IMR-90 (cell line): ENCODE measurements at regions not wholly inside any gene's neighbourhood (a gene's known extent, or its start where the extent isn't known, plus 50 kb on each side); places are given as distances from the start of the nearest gene placed in this dataset.

Experiments used
- ATAC-seq: fragments of 200-7000 bp; cut with Tn5 transposase; 2 replicates; pipeline ENCODE4 v1.9.1; 2020; ENCODE audit warnings: low read depth, mild to moderate bottlenecking, moderate library complexity
- BruUV-seq: library from RNA; stranded (reverse); fragments of 400-500 nt; replicated peaks from 2 replicates; lab custom pipeline; 2021; lab: Mats Ljungman, UMichigan
- CTCF ChIA-PET: fragments of 300-600 bp; formaldehyde crosslinking; extraction: SDS; loops from one replicate; lab custom pipeline; 2021; ENCODE audit warnings: antibody characterized with exemption; lab: Yijun Ruan, JAX
- POLR2A ChIA-PET: fragments of 300-600 bp; sonication (Branson Sonifier 250); formaldehyde crosslinking; loops from one replicate; lab custom pipeline; 2022; ENCODE audit warnings: antibody characterized with exemption; ENCODE audit not compliant: unreplicated experiment; lab: Charles Lee
- DNase-seq: peaks from one replicate; pipeline ENCODE4 v3.0.0; 2013
- H2AFZ ChIP-seq: replicated peaks from 2 replicates; pipeline ENCODE3; 2013; ENCODE audit warnings: low read length, mild to moderate bottlenecking; ENCODE audit not compliant: poor library complexity
- H2AK5ac ChIP-seq: 2 replicates; pipeline ENCODE4 v1.6.1; 2013; ENCODE audit warnings: low read depth, low read length, inconsistent platforms
- H2AK9ac ChIP-seq: replicated peaks from 2 replicates; pipeline ENCODE3; 2013; ENCODE audit warnings: mild to moderate bottlenecking, low read depth, low read length, moderate library complexity; ENCODE audit not compliant: poor library complexity
- H2BK120ac ChIP-seq: 2 replicates; pipeline ENCODE4 v1.6.1; 2013; ENCODE audit warnings: low read depth, low read length, inconsistent platforms
- H2BK15ac ChIP-seq: 3 replicates; pipeline ENCODE4 v1.6.1; 2013; ENCODE audit warnings: low read depth, low read length, inconsistent platforms
- H2BK20ac ChIP-seq: 2 replicates; pipeline ENCODE4 v1.6.1; 2013; ENCODE audit warnings: low read depth, mild to moderate bottlenecking, inconsistent platforms, low read length, moderate library complexity
- H2BK5ac ChIP-seq: 2 replicates; pipeline ENCODE4 v1.6.1; 2013; ENCODE audit warnings: mild to moderate bottlenecking, low read depth, low read length, inconsistent platforms; ENCODE audit not compliant: poor library complexity, severe bottlenecking
- H3K14ac ChIP-seq: replicated peaks from 2 replicates; pipeline ENCODE4 v1.6.1; 2013; ENCODE audit warnings: low read depth, low read length, inconsistent platforms
- H3K18ac ChIP-seq: 2 replicates; pipeline ENCODE4 v1.6.1; 2013; ENCODE audit warnings: low read depth, low read length, control low read depth
- H3K23ac ChIP-seq: 2 replicates; pipeline ENCODE4 v1.6.1; 2013; ENCODE audit warnings: low read depth, low read length, inconsistent platforms
- H3K27ac ChIP-seq: 2 replicates; pipeline ENCODE4 v1.5.1; 2013; ENCODE audit warnings: mild to moderate bottlenecking, control low read depth, low read length; ENCODE audit not compliant: insufficient read depth
- H3K27me3 ChIP-seq: 2 replicates; pipeline ENCODE4 v1.6.1; 2013; ENCODE audit warnings: low read length; ENCODE audit not compliant: control insufficient read depth, insufficient read depth
- H3K36me3 ChIP-seq: 2 replicates; pipeline ENCODE4 v1.6.1; 2013; ENCODE audit warnings: low read length, mixed read lengths; ENCODE audit not compliant: control insufficient read depth, insufficient read depth
- H3K4ac ChIP-seq: 2 replicates; pipeline ENCODE4 v1.6.1; 2013; ENCODE audit warnings: low read depth, low read length, inconsistent platforms
- H3K4me1 ChIP-seq: 2 replicates; pipeline ENCODE4 v1.6.1; 2013; ENCODE audit warnings: low read length, mixed read lengths; ENCODE audit not compliant: control insufficient read depth, insufficient read depth
- H3K4me2 ChIP-seq: 2 replicates; pipeline ENCODE4 v1.6.1; 2013; ENCODE audit warnings: low read depth, mild to moderate bottlenecking, control low read depth, low read length, moderate library complexity
- H3K4me3 ChIP-seq: 2 replicates; pipeline ENCODE4 v1.5.1; 2013; ENCODE audit warnings: low read depth, mild to moderate bottlenecking, control low read depth, low read length, moderate library complexity; ENCODE audit not compliant: insufficient read depth
- H3K56ac ChIP-seq: 2 replicates; pipeline ENCODE4 v1.6.1; 2013; ENCODE audit warnings: low read length, inconsistent platforms; ENCODE audit not compliant: insufficient read depth; ENCODE audit errors: extremely low read depth
- H3K79me1 ChIP-seq, 2 experiments: 2 replicates each; pipeline ENCODE4 v1.6.1; 2013; ENCODE audit warnings: low read length in 2 of 2, inconsistent platforms in 1 of 2, low read depth in 1 of 2
- H3K9ac ChIP-seq: 2 replicates; pipeline ENCODE4 v1.6.1; 2013; ENCODE audit warnings: low read depth, low read length, control low read depth
- H3K9me1 ChIP-seq: 2 replicates; pipeline ENCODE4 v1.6.1; 2013; ENCODE audit warnings: low read length, inconsistent platforms; ENCODE audit not compliant: insufficient read depth
- H3K9me3 ChIP-seq: 2 replicates; pipeline ENCODE4 v1.6.1; 2013; ENCODE audit warnings: low read length; ENCODE audit not compliant: control insufficient read depth, insufficient read depth
- H4K20me1 ChIP-seq: 2 replicates; pipeline ENCODE4 v1.6.1; 2013; ENCODE audit warnings: low read length, inconsistent platforms; ENCODE audit not compliant: insufficient read depth
- H4K5ac ChIP-seq: 2 replicates; pipeline ENCODE4 v1.6.1; 2013; ENCODE audit warnings: mild to moderate bottlenecking, low read depth, low read length, control low read depth
- H4K8ac ChIP-seq, 2 experiments: 2 replicates each; pipeline ENCODE4 v1.6.1; 2013; ENCODE audit warnings: low read depth in 2 of 2, low read length in 2 of 2, control low read depth in 1 of 2, inconsistent platforms in 1 of 2
- H4K91ac ChIP-seq: 2 replicates; pipeline ENCODE4 v1.6.1; 2013; ENCODE audit warnings: low read depth, low read length, inconsistent platforms; ENCODE audit not compliant: insufficient read depth
- BHLHE40 ChIP-seq: fragments of 150-350 bp; IDR thresholded peaks from 2 replicates; pipeline ENCODE4 v1.6.1; 2016; ENCODE audit warnings: mild to moderate bottlenecking, low read depth, low read length
- CEBPB ChIP-seq: IDR thresholded peaks from 2 replicates; pipeline ENCODE4 v1.6.1; 2012; ENCODE audit warnings: low read depth, low read length, improper control_type of control experiment
- CHD1 ChIP-seq: IDR thresholded peaks from 2 replicates; pipeline ENCODE4 v1.6.1; 2012; ENCODE audit warnings: low read depth, low read length, improper control_type of control experiment
- FOS ChIP-seq: fragments of 150-350 bp; IDR thresholded peaks from 2 replicates; pipeline ENCODE4 v1.6.1; 2016; ENCODE audit warnings: low read depth, low read length
- MAFK ChIP-seq: IDR thresholded peaks from 2 replicates; pipeline ENCODE4 v1.6.1; 2012; ENCODE audit warnings: low read depth, low read length, improper control_type of control experiment
- MAZ ChIP-seq: IDR thresholded peaks from 2 replicates; pipeline ENCODE4 v1.6.1; 2012; ENCODE audit warnings: low read depth, mild to moderate bottlenecking, low read length, improper control_type of control experiment, moderate library complexity, borderline replicate concordance
- MXI1 ChIP-seq: IDR thresholded peaks from 2 replicates; pipeline ENCODE4 v1.6.1; 2012; ENCODE audit warnings: low read depth, mild to moderate bottlenecking, low read length, moderate library complexity, borderline replicate concordance
- NFE2L2 ChIP-seq: fragments of 150-350 bp; IDR thresholded peaks from 2 replicates; pipeline ENCODE4 v1.6.1; 2016; ENCODE audit warnings: low read depth, mild to moderate bottlenecking, low read length
- POLR2A ChIP-seq: IDR thresholded peaks from 2 replicates; pipeline ENCODE4 v1.6.1; 2012; ENCODE audit warnings: mild to moderate bottlenecking, low read depth, low read length
- RAD21 ChIP-seq: IDR thresholded peaks from 2 replicates; pipeline ENCODE4 v1.6.1; 2012; ENCODE audit warnings: low read length, improper control_type of control experiment
- RCOR1 ChIP-seq: IDR thresholded peaks from 2 replicates; pipeline ENCODE4 v1.6.1; 2012; ENCODE audit warnings: mild to moderate bottlenecking, low read length, improper control_type of control experiment; ENCODE audit not compliant: insufficient replicate concordance
- RFX5 ChIP-seq: IDR thresholded peaks from 2 replicates; pipeline ENCODE4 v1.8.0; 2012; ENCODE audit warnings: low read depth, mild to moderate bottlenecking, low read length, moderate library complexity
- SMC3 ChIP-seq: fragments of 150-350 bp; IDR thresholded peaks from 2 replicates; pipeline ENCODE4 v1.6.1; 2016; ENCODE audit warnings: low read depth, mild to moderate bottlenecking, antibody characterized with exemption, low read length, moderate library complexity
- WGBS, 2 experiments: methylation state at CpG; one replicate each; pipeline versions ENCODE4 v1.1.5 to v1.1.7; 2013; ENCODE audit warnings: missing lambda C conversion rate in 2 of 2; ENCODE audit not compliant: insufficient read length in 1 of 2; ENCODE audit errors: extremely low coverage in 2 of 2; 5-methylcytosine and 5-hydroxymethylcytosine counted together
- dilution Hi-C: fragments of 300-500 bp; cut with HindIII; formaldehyde crosslinking; loops from one replicate; pipeline ENCODE4 v1.14.3; 2018; ENCODE audit warnings: low sequenced_read_pairs; ENCODE audit not compliant: unreplicated experiment
- in situ Hi-C: fragments of 300-500 bp; cut with MboI; formaldehyde crosslinking; loops from 3 replicates; pipeline ENCODE4 v1.14.3; 2019; ENCODE audit warnings: low sequenced_read_pairs, inconsistent platforms, mixed read lengths
- intact Hi-C: fragments of 100-400 bp; cut with micrococcal nuclease; formaldehyde crosslinking; loops from 2 replicates; pipeline ENCODE4 v1.10.0; 2022
- TF ChIP-seq, protein P1 (sequence below): fragments of 150-350 bp; IDR thresholded peaks from 2 replicates; pipeline ENCODE4 v1.6.1; 2017; ENCODE audit warnings: mild to moderate bottlenecking, antibody characterized with exemption, low read length, low read depth
- TF ChIP-seq, protein P2 (sequence below): fragments of 150-350 bp; IDR thresholded peaks from 2 replicates; pipeline ENCODE4 v1.6.1; 2016; ENCODE audit warnings: low read depth, mild to moderate bottlenecking, low read length, moderate library complexity, borderline replicate concordance
- TF ChIP-seq, protein P3 (sequence below): conservative IDR thresholded peaks from 2 replicates; pipeline ENCODE4 v1.5.1; 2012; ENCODE audit warnings: mild to moderate bottlenecking, low read depth, low read length, improper control_type of control experiment

DNA sequence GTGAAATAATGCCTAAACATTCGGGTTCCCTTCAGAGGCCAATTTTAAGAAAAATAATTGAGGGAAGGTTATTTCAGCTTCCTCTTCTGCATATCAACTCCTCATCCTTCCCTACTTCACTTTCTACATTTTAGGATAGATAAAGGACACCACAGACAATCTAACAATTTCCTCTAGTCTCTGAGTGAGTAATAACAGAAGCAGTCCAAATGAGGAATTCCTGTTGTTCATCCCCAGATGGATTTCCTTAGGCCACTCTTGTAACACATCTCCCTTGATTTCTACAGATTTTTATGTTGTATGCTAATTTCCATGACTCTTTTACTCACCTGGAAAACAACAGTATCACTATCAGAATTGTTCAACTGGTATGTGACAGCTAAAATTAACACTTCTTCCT is 87.7 kb upstream of the LYPLAL1 start:
- Histone ChIP-seq H2BK15ac (no peak overlapping the region), H3K4me2 (no peak overlapping the region), H4K8ac (no peak overlapping the region; a peak in 1 of 4 replicates), H3K9me3 (no peaks in the 10 kb centered on the region), H4K20me1 (no peaks in the 10 kb centered on the region), H2AFZ (no peak overlapping the region), H4K5ac (no peak overlapping the region), H3K4me3 (no peak overlapping the region), H3K9me1 (peaks cover 5% of the 10 kb centered on the region), H3K18ac (no peak overlapping the region; the same call in 1 of the 2 replicates), H2AK9ac (no peak overlapping the region), H3K4ac (no peak overlapping the region), H3K14ac (no peak overlapping the region), H3K36me3 (no peaks in the 10 kb centered on the region), H3K79me1 (no peaks in the 10 kb centered on the region), H3K23ac (no peak overlapping the region), H3K9ac (no peak overlapping the region), H2BK5ac (no peak overlapping the region), H4K91ac (no peak overlapping the region), H3K27me3 (no peaks in the 10 kb centered on the region), H3K56ac (no peak overlapping the region), H2AK5ac (no peak overlapping the region), H3K27ac (no peak overlapping the region), H3K4me1 (peaks cover 6% of the 10 kb centered on the region), H2BK20ac (no peak overlapping the region), H2BK120ac (no peak overlapping the region)
- in situ Hi-C loops: loop anchor here (25.0 kb wide), 1 partner anchor 476 kb away; no protein-coding TSS in a partner anchor
- CTCF ChIA-PET: interaction anchor here (1.3 kb wide), 1 partner anchor 706 kb away, joined by 3 read pairs; no protein-coding TSS in a partner anchor
- intact Hi-C loops: loop anchor here (5.0 to 10.0 kb wide), 2 partner anchors 301 to 479 kb away; no protein-coding TSS in a partner anchor
- no TSS peak for BruUV-seq
- DNase-seq (peak; percentile 60), ATAC-seq (peak; percentile 59)
- dilution Hi-C loops: no loop called here
- TF ChIP-seq RAD21 (no peak), BHLHE40 (no peak), CEBPB (no peak), SMC3 (no peak), POLR2A (no peak), RCOR1 (no peak), CHD1 (no peak), RFX5 (no peak), NFE2L2 (no peak), MAFK (no peak), MXI1 (no peak), MAZ (no peak), FOS (no peak)
- TF ChIP-seq, protein P1, sequence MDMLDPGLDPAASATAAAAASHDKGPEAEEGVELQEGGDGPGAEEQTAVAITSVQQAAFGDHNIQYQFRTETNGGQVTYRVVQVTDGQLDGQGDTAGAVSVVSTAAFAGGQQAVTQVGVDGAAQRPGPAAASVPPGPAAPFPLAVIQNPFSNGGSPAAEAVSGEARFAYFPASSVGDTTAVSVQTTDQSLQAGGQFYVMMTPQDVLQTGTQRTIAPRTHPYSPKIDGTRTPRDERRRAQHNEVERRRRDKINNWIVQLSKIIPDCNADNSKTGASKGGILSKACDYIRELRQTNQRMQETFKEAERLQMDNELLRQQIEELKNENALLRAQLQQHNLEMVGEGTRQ: no peak
- TF ChIP-seq, protein P2, sequence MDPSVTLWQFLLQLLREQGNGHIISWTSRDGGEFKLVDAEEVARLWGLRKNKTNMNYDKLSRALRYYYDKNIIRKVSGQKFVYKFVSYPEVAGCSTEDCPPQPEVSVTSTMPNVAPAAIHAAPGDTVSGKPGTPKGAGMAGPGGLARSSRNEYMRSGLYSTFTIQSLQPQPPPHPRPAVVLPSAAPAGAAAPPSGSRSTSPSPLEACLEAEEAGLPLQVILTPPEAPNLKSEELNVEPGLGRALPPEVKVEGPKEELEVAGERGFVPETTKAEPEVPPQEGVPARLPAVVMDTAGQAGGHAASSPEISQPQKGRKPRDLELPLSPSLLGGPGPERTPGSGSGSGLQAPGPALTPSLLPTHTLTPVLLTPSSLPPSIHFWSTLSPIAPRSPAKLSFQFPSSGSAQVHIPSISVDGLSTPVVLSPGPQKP: no peak
- TF ChIP-seq, protein P3, sequence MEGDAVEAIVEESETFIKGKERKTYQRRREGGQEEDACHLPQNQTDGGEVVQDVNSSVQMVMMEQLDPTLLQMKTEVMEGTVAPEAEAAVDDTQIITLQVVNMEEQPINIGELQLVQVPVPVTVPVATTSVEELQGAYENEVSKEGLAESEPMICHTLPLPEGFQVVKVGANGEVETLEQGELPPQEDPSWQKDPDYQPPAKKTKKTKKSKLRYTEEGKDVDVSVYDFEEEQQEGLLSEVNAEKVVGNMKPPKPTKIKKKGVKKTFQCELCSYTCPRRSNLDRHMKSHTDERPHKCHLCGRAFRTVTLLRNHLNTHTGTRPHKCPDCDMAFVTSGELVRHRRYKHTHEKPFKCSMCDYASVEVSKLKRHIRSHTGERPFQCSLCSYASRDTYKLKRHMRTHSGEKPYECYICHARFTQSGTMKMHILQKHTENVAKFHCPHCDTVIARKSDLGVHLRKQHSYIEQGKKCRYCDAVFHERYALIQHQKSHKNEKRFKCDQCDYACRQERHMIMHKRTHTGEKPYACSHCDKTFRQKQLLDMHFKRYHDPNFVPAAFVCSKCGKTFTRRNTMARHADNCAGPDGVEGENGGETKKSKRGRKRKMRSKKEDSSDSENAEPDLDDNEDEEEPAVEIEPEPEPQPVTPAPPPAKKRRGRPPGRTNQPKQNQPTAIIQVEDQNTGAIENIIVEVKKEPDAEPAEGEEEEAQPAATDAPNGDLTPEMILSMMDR: no peak
- no CpG with 5 or more reads among the region's 1 CpG for WGBS, 2 experiments
- POLR2A ChIA-PET: no interaction called here
